Adrenal gland (tissue), 9 donors: ENCODE measurements at regions not wholly inside any gene's neighbourhood (a gene's known extent, or its start where the extent isn't known, plus 50 kb on each side); places are given as distances from the start of the nearest gene placed in this dataset.

Experiments used
- DNase-seq, 7 donors: peaks; one replicate each; pipeline ENCODE4 v3.0.0-alpha.2; 2019 to 2020
- H3K27ac ChIP-seq, 5 donors: fragments of 200-600 bp; sonication (generic) in 4 of 5; 1 replicate in 3 of 5; 2 replicates in 2 of 5; pipeline versions ENCODE4 v1.5.1 to v1.8.0; 2016 to 2020; ENCODE audit warnings: mild to moderate bottlenecking in 1 of 5
- H3K27me3 ChIP-seq: fragments of 200-600 bp; 2 replicates; pipeline ENCODE4 v1.8.0; 2021
- H3K36me3 ChIP-seq, 2 donors: fragments of 200-600 bp; replicated peaks in 1 of 2; 1 replicate in 1 of 2; 2 replicates in 1 of 2; pipeline versions ENCODE4 v1.5.1 to v1.8.0; 2018 to 2022
- H3K4me1 ChIP-seq, 2 donors: fragments of 200-600 bp; replicated peaks in 1 of 2; 1 replicate in 1 of 2; 2 replicates in 1 of 2; pipeline versions ENCODE4 v1.5.1 to v1.8.0; 2018 to 2021
- H3K4me3 ChIP-seq, 4 donors: fragments of 200-600 bp; sonication (generic) in 3 of 4; one replicate each; pipeline ENCODE4 v1.5.1; 2016 to 2018
- H3K9me3 ChIP-seq, 3 donors: fragments of 200-600 bp; sonication (generic) in 1 of 3; replicated peaks in 1 of 3; 1 replicate in 2 of 3; 2 replicates in 1 of 3; pipeline versions ENCODE4 v1.5.1 to v1.8.0; 2016 to 2021
- POLR2A ChIP-seq, 2 donors: fragments of 450-650 bp; IDR thresholded peaks; one replicate each; pipeline ENCODE4 v1.6.1; 2017; ENCODE audit warnings: antibody characterized with exemption in 2 of 2, mild to moderate bottlenecking in 2 of 2, moderate library complexity in 1 of 2
- whole genome bisulfite sequencing, 4 donors: extraction: QIAGEN DNeasy Blood & Tissue Kit in 2 of 4; methylation state at CpG; one replicate each; pipeline versions ENCODE4 v1.1.5 to v1.1.7; 2013 to 2017; 5-methylcytosine and 5-hydroxymethylcytosine counted together
- intact Hi-C, 2 donors: fragments of 100-400 bp; cut with DNase I; formaldehyde crosslinking; loops; one replicate each; pipeline versions ENCODE4 v1.14.1 to v1.15.0; 2022 to 2023
- TF ChIP-seq, protein P1 (sequence below), 6 experiments: fragments of 450-650 bp in 4 of 6; fragments of 200-600 bp in 2 of 6; sonication (generic) in 1 of 6; IDR thresholded peaks; 1 replicate in 5 of 6; 2 replicates in 1 of 6; pipeline versions ENCODE4 v1.5.1 to v1.8.0; 2016 to 2021; ENCODE audit warnings: antibody characterized with exemption in 6 of 6, mild to moderate bottlenecking in 2 of 6, moderate library complexity in 1 of 6
- donor health status: healthy with polysubstance abuse.
- donor health status: Bipolar disorder and iron deficiency.
- donor health status: DM: yes; HTN: yes; CAD: no.
- donor health status: DM: no; HTN: no; CAD: no.
- donor health status: DM: no; HTN: no; CAD: no.

DNA sequence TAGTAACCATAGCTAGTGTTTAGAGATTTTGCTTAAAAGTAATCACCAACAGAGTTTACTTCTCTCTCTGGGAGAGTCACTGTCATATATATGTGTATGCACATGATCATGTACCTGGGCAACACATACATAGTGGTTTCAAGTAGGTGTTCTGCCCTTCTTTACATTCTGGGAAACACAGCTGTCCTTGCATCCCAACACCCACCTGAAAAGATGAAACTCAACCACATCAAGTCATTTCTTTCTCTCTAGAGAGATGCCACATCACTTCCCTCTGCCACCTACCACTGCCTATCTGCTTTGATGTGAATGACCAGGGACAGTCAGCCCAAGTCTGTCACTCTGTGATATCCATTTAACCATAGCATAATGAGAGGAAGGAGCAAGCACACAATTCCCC lies 155.8 kb upstream of the GADL1 start:
- no peak for TF ChIP-seq POLR2A (IDR thresholded peaks at IDR 0.05)
- TF ChIP-seq, protein P1, sequence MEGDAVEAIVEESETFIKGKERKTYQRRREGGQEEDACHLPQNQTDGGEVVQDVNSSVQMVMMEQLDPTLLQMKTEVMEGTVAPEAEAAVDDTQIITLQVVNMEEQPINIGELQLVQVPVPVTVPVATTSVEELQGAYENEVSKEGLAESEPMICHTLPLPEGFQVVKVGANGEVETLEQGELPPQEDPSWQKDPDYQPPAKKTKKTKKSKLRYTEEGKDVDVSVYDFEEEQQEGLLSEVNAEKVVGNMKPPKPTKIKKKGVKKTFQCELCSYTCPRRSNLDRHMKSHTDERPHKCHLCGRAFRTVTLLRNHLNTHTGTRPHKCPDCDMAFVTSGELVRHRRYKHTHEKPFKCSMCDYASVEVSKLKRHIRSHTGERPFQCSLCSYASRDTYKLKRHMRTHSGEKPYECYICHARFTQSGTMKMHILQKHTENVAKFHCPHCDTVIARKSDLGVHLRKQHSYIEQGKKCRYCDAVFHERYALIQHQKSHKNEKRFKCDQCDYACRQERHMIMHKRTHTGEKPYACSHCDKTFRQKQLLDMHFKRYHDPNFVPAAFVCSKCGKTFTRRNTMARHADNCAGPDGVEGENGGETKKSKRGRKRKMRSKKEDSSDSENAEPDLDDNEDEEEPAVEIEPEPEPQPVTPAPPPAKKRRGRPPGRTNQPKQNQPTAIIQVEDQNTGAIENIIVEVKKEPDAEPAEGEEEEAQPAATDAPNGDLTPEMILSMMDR (IDR thresholded peaks at IDR 0.05): no peak
- no peak for DNase-seq
- H3K4me1 ChIP-seq: no peaks in the 10 kb centered on the region
- no peak overlapping the region for H3K27ac ChIP-seq
- no peaks in the 10 kb centered on the region for H3K9me3 ChIP-seq
- no peaks in the 10 kb centered on the region for H3K36me3 ChIP-seq
- no peak overlapping the region for H3K4me3 ChIP-seq
- H3K27me3 ChIP-seq: peaks cover 4% of the 10 kb centered on the region
- intact Hi-C loops: no loop called here

DNA sequence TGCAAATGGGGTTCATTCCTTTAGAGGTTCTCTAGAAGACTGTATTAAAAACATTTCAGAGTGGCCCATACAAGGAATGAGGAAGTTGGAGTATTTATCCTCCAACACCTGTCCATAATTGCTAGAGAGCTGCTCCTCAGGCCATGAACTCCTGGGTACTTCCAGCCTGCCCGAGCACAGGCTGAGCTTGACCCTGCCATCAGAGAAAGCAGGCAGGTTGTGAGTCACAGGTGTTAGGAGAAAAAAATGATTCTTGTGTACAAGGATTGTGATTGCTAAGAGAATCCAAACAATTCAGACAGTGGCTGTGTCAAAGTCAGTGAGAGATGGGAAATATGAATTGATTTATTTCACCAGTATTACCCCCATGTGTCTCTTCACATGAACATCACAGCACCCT lies 156.8 kb upstream of the GADL1 start:
- Histone ChIP-seq H3K36me3 (no peaks in the 10 kb centered on the region), H3K27me3 (peaks cover 4% of the 10 kb centered on the region), H3K4me1 (no peaks in the 10 kb centered on the region), H3K27ac (no peak overlapping the region), H3K4me3 (no peak overlapping the region), H3K9me3 (no peaks in the 10 kb centered on the region)
- intact Hi-C loops: no loop called here
- no peak for DNase-seq
- 50 to 85% (median 82%) methylated on average over 1 of the region's 1 CpG for WGBS, 4 donors
- TF ChIP-seq POLR2A (IDR thresholded peaks at IDR 0.05): no peak
- TF ChIP-seq, protein P1 (IDR thresholded peaks at IDR 0.05): no peak

DNA sequence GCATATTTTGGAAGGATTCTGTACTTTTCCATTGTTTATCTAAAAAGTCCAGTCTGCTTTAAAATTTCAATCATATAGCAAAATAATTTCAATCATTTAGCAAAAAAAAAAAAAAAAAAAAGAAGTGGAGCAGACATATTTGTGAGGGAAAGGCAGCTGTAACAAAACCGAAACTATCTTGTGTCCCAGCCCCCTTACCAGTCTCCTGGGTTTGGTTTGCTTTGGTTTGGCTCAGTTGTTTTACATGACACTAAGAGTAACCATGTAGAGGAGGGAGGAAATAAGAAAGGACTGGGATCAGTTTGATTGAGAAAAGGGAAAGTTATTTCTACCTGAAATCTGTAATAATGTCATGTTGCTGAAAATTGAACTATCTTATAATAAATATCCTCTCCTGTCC lies 158.8 kb upstream of the GADL1 start:
- 76 to 93% (median 88%) methylated on average over 1 of the region's 1 CpG for WGBS, 4 donors
- TF ChIP-seq, protein P1 (IDR thresholded peaks at IDR 0.05): no peak
- no peak for TF ChIP-seq POLR2A (IDR thresholded peaks at IDR 0.05)
- Histone ChIP-seq H3K4me3 (no peak overlapping the region), H3K36me3 (no peaks in the 10 kb centered on the region), H3K4me1 (no peaks in the 10 kb centered on the region), H3K9me3 (no peaks in the 10 kb centered on the region), H3K27ac (no peak overlapping the region), H3K27me3 (no peaks in the 10 kb centered on the region)
- intact Hi-C loops: no loop called here
- DNase-seq: no peak

DNA sequence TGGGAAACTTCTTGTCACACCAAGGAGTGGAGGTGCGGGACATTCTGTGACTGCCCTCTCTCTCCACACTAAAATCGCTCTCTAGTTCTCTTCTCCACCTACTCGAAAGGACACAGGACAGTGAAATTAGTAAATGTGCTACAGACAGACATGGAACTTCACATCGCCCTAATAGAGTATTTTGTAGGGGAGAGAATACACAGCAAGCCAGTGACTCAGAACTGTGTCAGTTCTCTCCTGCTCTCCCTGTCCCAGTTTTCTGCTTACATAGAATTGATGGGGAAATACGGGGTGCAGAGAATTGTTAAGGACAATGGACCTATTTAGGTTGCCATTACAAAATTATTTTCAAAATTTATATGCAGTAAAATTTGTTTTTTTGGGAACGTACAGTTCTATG lies 159.6 kb upstream of the GADL1 start:
- no peak for TF ChIP-seq POLR2A (IDR thresholded peaks at IDR 0.05)
- TF ChIP-seq, protein P1 (IDR thresholded peaks at IDR 0.05): no peak
- intact Hi-C loops: no loop called here
- Histone ChIP-seq H3K4me3 (no peak overlapping the region), H3K27ac (no peak overlapping the region), H3K4me1 (no peaks in the 10 kb centered on the region), H3K9me3 (peaks cover 0 to 4% (median 0%) of the 10 kb centered on the region in 3 donors), H3K27me3 (no peaks in the 10 kb centered on the region), H3K36me3 (no peaks in the 10 kb centered on the region)
- WGBS, 4 donors: 75 to 83% (median 80%) methylated on average over 6 of the region's 6 CpGs
- no peak for DNase-seq
